C4-2B (cell line): ENCODE measurements at regions not wholly inside any gene's neighbourhood (a gene's known extent, or its start where the extent isn't known, plus 50 kb on each side); places are given as distances from the start of the nearest gene placed in this dataset.

ENCODE experiments used
- H3K27ac ChIP-seq: fragments of 450-650 bp; 2 replicates; pipeline ENCODE4 v1.5.1; 2017
- ZFX ChIP-seq: fragments of 450-650 bp; IDR thresholded peaks from 2 replicates; pipeline ENCODE4 v1.6.1; 2017
- TF ChIP-seq, protein P1 (sequence below): fragments of 450-650 bp; conservative IDR thresholded peaks from 2 replicates; pipeline ENCODE4 v1.5.1; 2017; ENCODE audit warnings: mild to moderate bottlenecking

DNA sequence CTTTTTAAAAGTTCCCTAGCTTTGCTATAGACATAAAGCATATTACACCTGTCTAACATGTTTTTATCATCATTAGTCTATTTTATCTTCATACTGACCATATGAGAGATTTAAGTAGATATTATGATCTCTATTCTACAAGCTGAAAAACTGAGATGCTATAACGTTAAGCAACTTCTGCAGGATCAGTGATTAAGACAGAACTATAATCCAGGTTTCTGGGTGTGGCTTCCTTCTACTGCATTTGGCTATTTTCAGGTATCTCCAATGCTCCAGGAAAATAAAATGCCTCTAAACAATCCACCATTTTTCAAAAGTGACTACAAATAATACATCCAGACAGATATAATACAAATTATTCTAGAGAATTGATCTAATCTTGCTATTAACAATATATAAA lies 53.4 kb downstream of the RGS2 start:
- TF ChIP-seq ZFX = no peak
- TF ChIP-seq, protein P1, sequence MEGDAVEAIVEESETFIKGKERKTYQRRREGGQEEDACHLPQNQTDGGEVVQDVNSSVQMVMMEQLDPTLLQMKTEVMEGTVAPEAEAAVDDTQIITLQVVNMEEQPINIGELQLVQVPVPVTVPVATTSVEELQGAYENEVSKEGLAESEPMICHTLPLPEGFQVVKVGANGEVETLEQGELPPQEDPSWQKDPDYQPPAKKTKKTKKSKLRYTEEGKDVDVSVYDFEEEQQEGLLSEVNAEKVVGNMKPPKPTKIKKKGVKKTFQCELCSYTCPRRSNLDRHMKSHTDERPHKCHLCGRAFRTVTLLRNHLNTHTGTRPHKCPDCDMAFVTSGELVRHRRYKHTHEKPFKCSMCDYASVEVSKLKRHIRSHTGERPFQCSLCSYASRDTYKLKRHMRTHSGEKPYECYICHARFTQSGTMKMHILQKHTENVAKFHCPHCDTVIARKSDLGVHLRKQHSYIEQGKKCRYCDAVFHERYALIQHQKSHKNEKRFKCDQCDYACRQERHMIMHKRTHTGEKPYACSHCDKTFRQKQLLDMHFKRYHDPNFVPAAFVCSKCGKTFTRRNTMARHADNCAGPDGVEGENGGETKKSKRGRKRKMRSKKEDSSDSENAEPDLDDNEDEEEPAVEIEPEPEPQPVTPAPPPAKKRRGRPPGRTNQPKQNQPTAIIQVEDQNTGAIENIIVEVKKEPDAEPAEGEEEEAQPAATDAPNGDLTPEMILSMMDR = no peak
- peak overlapping the region; percentile 82 for H3K27ac ChIP-seq

DNA sequence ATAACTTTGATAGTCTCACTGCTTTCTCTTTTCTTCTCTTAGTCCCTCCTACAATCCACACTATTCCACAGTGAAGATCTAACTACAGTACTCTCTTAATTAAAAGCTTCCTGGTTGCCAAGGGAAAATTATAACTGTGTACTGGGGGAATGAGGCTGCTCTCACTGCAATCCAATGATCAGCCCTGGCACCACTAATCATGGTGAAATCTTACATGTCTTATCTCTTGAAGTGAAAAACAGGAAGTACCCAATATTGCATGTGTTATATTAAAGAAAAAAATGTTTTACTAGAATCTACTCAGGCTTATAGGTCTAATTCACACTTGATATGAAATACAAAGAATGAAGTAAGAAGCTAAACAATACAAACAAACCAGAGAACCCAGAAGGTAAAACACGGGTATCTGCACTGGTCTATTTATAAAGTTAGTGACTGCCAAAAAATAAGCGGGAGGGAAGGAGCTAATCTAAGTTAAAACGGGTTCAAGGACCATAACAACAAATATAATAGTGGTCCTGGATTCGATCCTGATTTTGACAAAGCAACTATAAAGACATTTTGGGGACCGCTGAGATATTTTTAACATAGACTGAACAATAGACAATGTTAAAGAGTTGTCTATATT lies 57.5 kb downstream of the RGS2 start:
- TF ChIP-seq ZFX = no peak
- TF ChIP-seq, protein P1 = no peak

DNA sequence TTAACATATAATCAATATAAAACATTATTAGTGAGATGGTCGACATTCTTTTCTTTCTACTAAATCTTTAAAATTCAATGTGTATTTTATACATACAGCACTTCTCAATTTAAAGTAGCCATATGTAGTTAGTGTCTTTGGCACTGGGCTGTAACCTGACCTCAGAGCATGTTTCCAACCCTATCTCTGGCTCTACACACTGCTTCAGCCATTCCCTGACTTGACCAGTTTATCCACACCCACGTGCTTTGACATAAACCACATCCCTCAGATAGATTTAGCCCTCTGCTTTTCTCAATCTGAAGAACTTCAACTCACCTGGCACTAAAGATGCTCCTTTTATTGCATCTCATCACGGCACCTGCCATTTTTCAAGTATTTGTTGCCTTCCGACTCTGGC lies 58.3 kb downstream of the RGS2 start:
- TF ChIP-seq, protein P1 = no peak
- TF ChIP-seq ZFX = no peak
- no peak overlapping the region for H3K27ac ChIP-seq

More for the DNA sequence above, 57.5 kb downstream of the RGS2 start:
- no peak overlapping the region for H3K27ac ChIP-seq

DNA sequence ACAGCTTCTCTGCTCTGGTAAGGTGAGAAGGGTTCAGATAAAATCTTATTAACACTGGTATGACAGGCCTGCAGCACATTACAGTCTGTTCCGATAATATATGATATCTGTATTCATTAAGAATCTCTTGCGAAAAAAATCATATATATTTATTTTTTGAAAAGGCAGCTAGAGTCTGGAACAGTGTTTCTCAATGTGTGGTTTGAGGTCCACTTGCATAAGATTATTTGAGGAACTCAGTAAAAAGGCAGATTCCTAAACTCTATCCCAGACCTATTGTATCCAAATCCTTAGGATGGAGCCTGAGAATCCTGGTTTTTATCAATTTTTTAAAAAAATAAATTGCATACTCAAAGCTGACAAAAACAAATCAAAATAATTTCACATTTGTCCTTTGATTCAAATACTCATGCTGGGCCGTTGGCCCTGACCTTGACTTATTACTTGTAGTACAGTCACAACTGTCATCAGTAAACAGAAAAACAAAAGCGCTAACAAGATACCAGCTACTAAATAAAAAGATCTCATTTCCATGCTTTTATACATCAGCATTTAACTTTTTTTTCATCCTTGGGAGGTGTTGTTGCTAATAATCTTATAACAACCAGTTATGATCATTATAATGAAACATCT lies 60.6 kb downstream of the RGS2 start:
- TF ChIP-seq, protein P1 = no peak
- TF ChIP-seq ZFX = no peak
- no peak overlapping the region for H3K27ac ChIP-seq

DNA sequence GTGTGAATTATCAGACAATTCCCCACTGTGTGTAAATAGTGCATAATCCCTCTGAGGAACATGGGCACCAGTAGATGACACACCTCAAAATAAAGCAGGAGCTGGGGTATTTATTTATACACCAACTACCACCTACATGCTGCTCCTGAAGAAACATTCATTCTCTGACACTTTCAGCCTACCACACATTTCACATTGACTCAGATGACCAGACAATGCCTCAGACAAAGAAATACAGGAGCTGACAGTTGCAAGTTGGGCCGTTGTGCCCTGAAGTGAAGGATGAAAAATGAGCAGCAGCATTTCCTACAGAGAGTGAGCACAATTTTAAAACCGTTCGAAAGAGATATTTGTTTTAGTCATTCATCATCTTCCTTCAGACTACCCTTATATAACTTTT lies 63.2 kb downstream of the RGS2 start:
- TF ChIP-seq, protein P1 = no peak
- TF ChIP-seq ZFX = no peak
- H3K27ac ChIP-seq = no peak overlapping the region

DNA sequence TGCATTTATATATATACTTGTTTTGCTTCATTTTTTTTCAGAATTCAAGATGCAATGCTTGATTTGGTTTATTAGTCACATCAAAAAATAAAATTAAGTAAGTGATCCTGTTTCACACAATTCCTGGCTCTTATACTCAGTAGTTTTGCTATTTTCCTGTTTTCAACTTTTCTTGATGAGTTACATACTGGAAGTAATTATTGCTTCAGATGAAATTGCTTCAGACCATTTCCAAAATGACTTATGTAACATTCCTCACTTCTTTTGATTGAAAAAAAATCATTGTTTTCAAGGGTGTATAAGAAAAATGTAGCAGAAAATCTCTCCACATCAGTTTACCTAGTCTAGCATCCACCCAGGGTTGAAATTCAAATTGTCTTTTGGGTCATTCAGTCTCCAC lies 65.0 kb downstream of the RGS2 start:
- TF ChIP-seq ZFX = no peak
- TF ChIP-seq, protein P1 = no peak
- no peak overlapping the region for H3K27ac ChIP-seq

DNA sequence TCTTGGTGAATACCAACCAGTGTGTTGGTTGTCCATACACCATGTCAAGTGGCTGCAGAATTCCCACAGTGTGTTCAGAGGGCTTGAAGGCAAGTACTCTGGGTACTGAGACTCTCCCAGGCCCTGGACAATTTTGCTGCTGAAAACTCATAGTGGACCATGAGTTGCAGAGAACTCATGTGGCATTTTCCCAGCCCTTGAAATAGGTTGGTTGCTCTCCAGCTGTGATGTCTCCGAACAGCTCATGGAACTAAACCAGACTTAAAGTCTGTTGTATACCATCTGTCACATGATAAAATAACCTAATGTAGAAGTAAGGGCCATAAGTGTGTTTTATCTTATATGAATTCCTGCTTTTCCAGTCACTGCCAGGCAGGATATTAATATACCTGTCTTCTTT lies 67.8 kb downstream of the RGS2 start:
- TF ChIP-seq, protein P1 = no peak
- TF ChIP-seq ZFX = no peak
- no peak overlapping the region for H3K27ac ChIP-seq
